Activated T-cell treated with anti-CD3 and anti-CD28 coated beads, Interleukin-2, amount 50 U/mL, for 24 hours (primary cell): ENCODE measurements at regions not wholly inside any gene's neighbourhood (a gene's known extent, or its start where the extent isn't known, plus 50 kb on each side); places are given as distances from the start of the nearest gene placed in this dataset.

Experiments used
- DNase-seq: peaks from one replicate; pipeline ENCODE4 v3.0.0-alpha.2; 2020
- H3K27ac Mint-ChIP-seq: 2 replicates; pipeline ENCODE4 v1.8.0; 2020; ENCODE audit warnings: mild to moderate bottlenecking, mixed read lengths
- H3K27me3 Mint-ChIP-seq: 2 replicates; pipeline ENCODE4 v1.8.0; 2020; ENCODE audit warnings: mixed read lengths
- H3K36me3 Mint-ChIP-seq: 2 replicates; pipeline ENCODE4 v1.8.0; 2020; ENCODE audit warnings: low read depth, mixed read lengths
- H3K4me1 Mint-ChIP-seq: 2 replicates; pipeline ENCODE4 v1.8.0; 2020; ENCODE audit warnings: low read depth, mixed read lengths
- H3K4me3 Mint-ChIP-seq: 2 replicates; pipeline ENCODE4 v1.8.0; 2020; ENCODE audit warnings: mild to moderate bottlenecking, moderate library complexity, mixed read lengths
- H3K9me3 Mint-ChIP-seq: 2 replicates; pipeline ENCODE4 v1.8.0; 2020; ENCODE audit warnings: mixed read lengths

DNA sequence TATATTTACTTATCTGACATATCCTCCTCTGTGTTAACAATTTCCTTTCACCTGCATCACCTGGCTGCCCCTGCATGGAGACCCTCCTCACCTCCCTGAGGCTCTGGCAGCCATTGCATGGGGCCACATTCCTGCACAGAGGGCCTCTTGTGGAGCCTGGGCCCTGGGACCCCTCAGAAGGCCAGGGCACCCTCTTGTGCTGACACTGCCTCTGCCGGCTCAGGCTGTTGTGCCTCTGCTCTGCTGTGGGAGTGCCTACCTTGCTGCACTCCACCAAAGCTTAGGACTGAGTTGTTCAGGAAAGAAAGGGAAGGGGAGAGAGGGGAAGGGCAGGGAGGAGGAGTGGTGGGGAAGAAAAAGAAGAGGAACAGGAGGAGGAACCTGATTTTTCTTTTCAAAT is 194.5 kb downstream of the ADAMTS15 start:
- no peaks in the 10 kb centered on the region for H3K9me3 Mint-ChIP-seq
- peaks cover 2% of the 10 kb centered on the region for H3K27me3 Mint-ChIP-seq
- H3K4me3 Mint-ChIP-seq, result no peak overlapping the region
- no peak overlapping the region for H3K27ac Mint-ChIP-seq
- DNase-seq, result no peak
- H3K36me3 Mint-ChIP-seq, result no peaks in the 10 kb centered on the region
- H3K4me1 Mint-ChIP-seq, result no peaks in the 10 kb centered on the region

DNA sequence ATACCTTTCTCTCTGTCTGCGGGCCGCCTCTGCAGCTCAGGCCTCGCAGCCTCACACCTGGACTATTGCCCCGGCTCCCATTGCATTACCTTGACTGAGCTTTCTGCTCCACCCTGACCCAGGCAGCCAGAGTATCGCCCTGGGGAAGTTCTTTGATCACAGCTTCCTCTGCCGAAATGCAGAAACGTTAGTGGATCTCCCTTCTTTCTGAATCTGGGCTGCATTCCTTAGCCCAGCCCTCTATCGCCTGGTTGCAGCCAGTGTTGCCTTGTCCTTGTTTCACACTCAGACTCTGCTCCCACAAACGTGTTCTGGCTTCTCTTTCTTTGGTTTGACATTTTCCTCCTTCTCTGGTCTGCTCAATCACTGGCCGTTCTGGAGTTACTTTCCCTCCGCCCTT is 195.7 kb downstream of the ADAMTS15 start:
- no peaks in the 10 kb centered on the region for H3K36me3 Mint-ChIP-seq

DNA sequence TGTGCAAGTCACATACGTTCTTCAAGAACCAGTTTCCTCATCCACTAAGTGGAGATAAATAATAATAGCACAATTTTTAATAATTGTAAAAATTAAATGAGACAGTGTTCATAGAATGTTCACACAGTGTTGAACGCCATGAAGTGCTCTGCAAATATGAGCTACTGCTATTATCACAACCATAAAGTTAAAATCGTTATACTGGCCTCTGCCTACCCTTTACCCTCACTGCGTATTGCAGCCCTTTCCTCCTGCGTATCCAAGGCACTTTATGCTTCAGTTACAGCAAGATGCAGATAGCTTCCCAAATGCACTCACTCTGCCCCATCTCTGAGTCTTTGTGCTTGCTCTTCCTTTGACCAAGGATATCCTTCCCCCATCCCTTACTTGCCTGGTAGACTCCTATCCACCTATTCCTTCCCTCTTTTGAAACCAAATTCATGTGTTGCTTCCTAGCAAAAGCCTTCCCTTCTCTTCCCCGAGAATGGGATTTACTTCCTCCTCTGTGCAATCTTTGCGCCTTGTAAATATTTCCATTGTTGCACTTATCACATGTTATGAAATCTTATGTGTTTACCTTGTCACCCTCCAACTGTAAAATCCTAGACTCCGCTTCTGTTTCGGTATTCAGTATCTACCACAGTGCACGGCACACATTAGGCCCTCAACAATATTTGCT is 196.9 kb downstream of the ADAMTS15 start:
- no peaks in the 10 kb centered on the region for H3K9me3 Mint-ChIP-seq
- no peak for DNase-seq
- H3K4me1 Mint-ChIP-seq, result no peaks in the 10 kb centered on the region
- no peak overlapping the region for H3K4me3 Mint-ChIP-seq
- no peak overlapping the region for H3K27ac Mint-ChIP-seq
- no peaks in the 10 kb centered on the region for H3K36me3 Mint-ChIP-seq
- peaks cover 2% of the 10 kb centered on the region for H3K27me3 Mint-ChIP-seq

More for the DNA sequence above, 195.7 kb downstream of the ADAMTS15 start:
- DNase-seq, result no peak
- Mint-ChIP-seq H3K9me3 (no peaks in the 10 kb centered on the region), H3K27me3 (peaks cover 2% of the 10 kb centered on the region), H3K27ac (no peak overlapping the region), H3K4me1 (no peaks in the 10 kb centered on the region), H3K4me3 (no peak overlapping the region)

DNA sequence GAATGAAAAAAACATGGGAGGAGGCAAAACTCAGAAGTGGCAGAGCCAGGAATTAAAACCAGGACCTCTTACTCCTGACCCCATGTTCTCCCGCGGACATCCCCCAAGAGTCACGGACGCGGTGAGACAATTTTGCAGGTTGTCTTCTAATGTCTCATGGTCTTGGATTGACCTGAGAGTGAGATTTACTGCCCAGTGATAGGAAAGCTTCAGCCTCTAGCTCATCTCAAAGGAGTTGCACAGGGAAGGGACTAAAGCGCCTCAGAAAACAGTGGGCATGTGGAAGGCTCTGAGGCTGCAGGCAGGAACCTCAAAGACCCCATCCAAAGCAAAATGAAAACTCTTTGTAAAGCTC is 197.4 kb downstream of the ADAMTS15 start:
- Mint-ChIP-seq H3K4me1 (no peaks in the 10 kb centered on the region), H3K36me3 (no peaks in the 10 kb centered on the region), H3K27ac (no peak overlapping the region), H3K4me3 (no peak overlapping the region), H3K9me3 (no peaks in the 10 kb centered on the region), H3K27me3 (peaks cover 2% of the 10 kb centered on the region)
- DNase-seq, result no peak

DNA sequence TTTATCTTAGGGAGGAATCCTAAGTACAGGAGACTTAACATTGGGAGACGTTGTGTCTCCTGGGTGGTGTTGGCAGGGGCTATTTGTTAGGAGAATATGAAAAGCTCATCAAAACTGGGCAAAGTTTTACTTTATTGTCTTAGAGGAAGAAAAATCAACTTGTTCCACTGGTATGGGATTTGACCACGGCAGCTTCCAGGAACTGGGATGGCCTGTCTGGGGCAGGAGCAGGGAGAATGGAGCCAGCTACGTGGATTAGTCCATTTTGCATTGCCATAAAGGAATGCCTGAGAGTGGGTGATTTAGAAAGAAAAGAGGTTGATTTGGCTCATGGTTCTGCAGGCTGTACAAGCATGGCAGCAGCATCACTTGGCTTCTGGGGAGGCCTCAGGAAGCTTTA is 198.4 kb downstream of the ADAMTS15 start:
- no peak for DNase-seq
- Mint-ChIP-seq H3K27me3 (peaks cover 2% of the 10 kb centered on the region), H3K4me3 (no peak overlapping the region), H3K36me3 (no peaks in the 10 kb centered on the region), H3K27ac (no peak overlapping the region), H3K4me1 (no peaks in the 10 kb centered on the region), H3K9me3 (no peaks in the 10 kb centered on the region)

DNA sequence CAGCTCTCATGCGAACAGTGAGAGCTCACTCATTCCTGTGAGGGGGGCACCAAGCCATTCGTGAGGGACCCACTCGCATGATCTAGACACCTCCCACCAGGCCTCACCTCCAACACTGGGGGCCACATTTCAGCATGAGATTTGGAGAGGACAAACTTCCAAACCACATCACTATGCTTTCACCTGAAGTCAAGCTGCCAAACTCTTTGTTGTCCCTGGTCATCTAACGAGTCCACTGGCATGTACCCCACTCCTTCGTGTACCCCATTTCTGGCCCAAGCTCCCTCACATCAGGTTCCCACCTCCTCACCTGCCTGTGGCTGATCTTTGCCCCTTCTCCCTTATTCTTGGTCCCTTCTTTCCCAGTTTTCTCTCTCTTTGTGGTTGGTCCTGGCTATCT is 198.9 kb downstream of the ADAMTS15 start:
- Mint-ChIP-seq H3K4me3 (no peak overlapping the region), H3K4me1 (no peaks in the 10 kb centered on the region), H3K9me3 (no peaks in the 10 kb centered on the region), H3K27ac (no peak overlapping the region), H3K27me3 (no peaks in the 10 kb centered on the region), H3K36me3 (no peaks in the 10 kb centered on the region)
- no peak for DNase-seq

DNA sequence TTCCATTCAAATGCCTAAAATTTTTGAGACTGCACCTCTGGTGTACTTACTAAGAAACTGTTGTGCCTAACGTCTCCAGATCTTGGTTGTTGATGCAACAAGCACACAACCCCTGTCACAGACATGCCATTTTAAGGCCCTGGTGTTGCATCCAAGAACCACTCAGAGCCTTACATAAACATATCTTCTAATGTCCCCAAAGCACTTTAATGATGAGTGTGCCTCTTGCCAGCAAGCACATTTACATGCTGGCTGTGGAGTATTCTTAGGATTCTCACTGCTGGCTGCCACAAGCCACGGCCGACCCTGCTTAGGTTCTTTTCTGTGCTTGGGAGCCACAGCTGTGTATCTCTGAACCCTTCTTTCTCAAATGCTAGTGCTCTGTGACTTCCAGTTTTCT is 201.4 kb downstream of the ADAMTS15 start:
- Mint-ChIP-seq H3K27me3 (no peaks in the 10 kb centered on the region), H3K27ac (no peak overlapping the region), H3K4me3 (no peak overlapping the region), H3K9me3 (no peaks in the 10 kb centered on the region), H3K36me3 (no peaks in the 10 kb centered on the region), H3K4me1 (no peaks in the 10 kb centered on the region)
- DNase-seq, result no peak

DNA sequence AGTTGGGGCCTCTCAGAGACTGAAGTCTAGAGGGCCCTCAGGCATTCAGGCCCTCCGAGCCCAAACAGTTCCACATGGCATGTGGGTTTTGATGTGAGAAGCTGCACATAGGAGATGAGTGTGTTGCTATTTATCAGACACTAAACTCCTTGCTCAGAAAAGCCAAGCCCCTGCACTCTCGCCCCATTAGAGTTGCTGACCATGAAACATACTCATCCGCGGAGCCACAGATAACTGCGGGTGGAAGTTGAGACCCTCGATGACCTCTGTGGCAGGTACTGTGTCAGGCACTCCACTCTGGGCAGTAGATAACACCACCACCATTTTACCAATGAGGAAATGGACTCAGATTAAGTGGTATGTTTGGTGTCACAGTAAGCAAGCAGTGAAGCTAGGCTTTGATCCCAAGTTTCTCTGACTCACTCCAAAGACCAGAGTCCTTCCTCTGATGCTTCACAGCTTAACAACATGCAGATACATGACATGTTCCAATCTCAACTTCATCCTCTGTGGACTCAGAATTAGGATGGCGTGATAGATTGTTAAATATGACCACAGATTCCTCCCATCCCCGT is 202.1 kb downstream of the ADAMTS15 start:
- no peak overlapping the region for H3K27ac Mint-ChIP-seq
- DNase-seq, result no peak
- H3K9me3 Mint-ChIP-seq, result no peaks in the 10 kb centered on the region
- no peak overlapping the region for H3K4me3 Mint-ChIP-seq
- peaks cover 6% of the 10 kb centered on the region for H3K27me3 Mint-ChIP-seq
- H3K4me1 Mint-ChIP-seq, result no peaks in the 10 kb centered on the region
- no peaks in the 10 kb centered on the region for H3K36me3 Mint-ChIP-seq

DNA sequence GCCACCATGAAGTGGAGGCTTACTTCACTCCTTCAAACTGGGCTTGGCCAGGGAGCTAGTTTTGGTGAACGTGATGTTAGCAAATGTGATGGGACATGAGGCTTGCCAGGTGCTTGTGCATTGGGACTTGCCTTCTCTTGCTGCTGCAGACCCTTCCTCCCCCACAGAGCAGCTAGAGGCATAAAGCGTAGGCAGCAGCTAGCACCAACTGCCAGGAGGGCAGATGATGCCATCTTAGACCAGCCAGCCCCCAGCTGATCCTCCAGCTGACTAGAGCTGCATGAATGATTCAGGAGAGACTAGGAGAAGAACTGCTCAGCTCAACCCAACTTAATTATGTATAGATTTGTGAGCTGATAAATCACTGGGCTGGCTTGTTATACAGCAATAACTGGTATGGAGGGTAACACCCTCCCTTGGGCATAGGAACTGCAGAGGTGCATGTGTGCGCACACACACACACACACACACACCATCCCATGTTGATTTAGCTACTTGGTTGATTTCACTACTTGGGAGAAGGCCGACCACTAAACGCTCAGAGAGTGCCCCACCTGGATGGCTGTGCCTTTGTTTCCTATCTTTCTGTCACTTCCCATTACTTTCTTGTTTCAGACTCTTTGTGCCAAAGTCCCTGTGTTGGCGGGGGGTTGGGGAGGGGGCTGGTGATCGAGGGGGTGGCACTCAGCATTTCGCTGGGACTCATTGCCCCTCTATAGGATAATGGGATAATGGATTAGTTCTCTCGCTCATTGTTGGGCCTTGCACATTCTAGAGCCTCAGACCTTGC is 202.8 kb downstream of the ADAMTS15 start:
- H3K4me3 Mint-ChIP-seq, result no peak overlapping the region
- H3K27ac Mint-ChIP-seq, result no peak overlapping the region
- H3K36me3 Mint-ChIP-seq, result no peaks in the 10 kb centered on the region
- DNase-seq, result no peak
- H3K27me3 Mint-ChIP-seq, result peaks cover 6% of the 10 kb centered on the region
- H3K9me3 Mint-ChIP-seq, result peaks cover 4% of the 10 kb centered on the region
- H3K4me1 Mint-ChIP-seq, result no peaks in the 10 kb centered on the region

DNA sequence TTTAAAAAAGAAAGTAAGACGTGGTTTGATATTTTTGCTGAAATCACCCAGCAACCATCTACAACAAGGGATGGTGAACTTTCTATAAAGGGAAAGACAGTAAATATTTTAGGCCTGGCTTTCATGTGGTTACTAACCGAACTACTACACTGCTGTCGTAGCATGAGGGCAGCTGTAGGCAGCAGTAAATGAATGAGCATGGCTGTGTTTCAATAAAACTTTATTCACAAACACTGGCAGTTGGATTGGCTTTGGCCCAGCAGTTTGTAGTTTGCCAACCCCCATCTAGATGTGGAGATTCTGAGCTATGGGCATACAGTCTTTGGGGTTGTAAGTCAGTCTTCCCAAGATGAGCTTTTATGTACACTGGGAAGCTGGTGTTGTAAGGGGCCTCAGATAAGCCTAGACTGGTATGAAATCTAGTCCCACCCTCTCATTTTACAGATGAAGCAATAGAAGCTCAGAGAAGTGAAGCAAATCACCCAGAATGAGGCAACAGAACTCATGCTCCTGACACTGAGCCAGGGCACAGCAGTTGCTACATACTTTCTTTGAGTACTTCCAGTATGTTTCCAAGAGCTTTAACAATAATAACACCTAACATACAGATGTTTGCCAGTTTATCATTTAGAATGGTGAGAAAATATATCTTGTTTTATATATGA is 204.4 kb downstream of the ADAMTS15 start:
- Mint-ChIP-seq H3K27me3 (peaks cover 6% of the 10 kb centered on the region), H3K4me3 (no peak overlapping the region), H3K4me1 (no peaks in the 10 kb centered on the region), H3K9me3 (peaks cover 4% of the 10 kb centered on the region), H3K27ac (no peak overlapping the region), H3K36me3 (no peaks in the 10 kb centered on the region)
- no peak for DNase-seq

DNA sequence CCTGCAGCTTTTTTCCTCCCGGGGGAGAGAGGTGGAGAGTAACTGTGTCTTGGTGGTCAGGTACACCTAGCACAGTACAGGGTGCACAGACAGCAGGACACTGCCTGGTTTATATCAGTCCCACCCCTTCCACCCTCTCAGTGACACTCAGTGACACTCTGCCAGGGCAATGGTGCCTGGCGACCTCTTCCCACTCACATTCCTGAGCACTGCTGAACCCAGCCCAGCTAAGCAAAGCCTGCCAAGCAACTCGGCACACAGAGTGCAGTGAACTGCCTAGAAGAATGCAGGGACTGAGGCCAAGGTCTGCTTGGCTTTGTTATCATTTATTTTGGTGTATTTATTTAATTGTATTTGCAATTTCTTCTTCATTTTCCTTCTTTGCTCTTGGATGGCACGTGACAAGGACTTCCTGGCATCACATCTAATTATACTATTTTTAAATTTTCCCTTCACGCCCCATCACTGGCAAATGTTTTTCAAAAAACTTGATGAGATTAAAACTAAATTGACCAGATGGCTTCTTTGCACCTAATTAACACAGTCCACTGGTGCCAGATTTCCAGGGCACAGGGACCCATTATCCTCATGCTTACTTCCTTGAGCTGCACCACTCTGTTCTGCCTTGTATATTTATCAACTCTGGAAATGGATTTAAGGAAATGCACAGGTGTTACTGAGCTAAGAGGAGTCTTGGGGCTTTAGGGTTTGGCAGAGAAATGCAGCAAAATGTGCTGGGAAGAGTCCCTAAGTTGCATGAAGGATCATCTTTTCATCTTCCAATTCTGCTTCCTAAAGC is 205.6 kb downstream of the ADAMTS15 start:
- Mint-ChIP-seq H3K9me3 (peaks cover 4% of the 10 kb centered on the region), H3K4me3 (no peak overlapping the region), H3K36me3 (no peaks in the 10 kb centered on the region), H3K27me3 (peaks cover 6% of the 10 kb centered on the region), H3K27ac (no peak overlapping the region), H3K4me1 (no peaks in the 10 kb centered on the region)
- DNase-seq, result no peak

DNA sequence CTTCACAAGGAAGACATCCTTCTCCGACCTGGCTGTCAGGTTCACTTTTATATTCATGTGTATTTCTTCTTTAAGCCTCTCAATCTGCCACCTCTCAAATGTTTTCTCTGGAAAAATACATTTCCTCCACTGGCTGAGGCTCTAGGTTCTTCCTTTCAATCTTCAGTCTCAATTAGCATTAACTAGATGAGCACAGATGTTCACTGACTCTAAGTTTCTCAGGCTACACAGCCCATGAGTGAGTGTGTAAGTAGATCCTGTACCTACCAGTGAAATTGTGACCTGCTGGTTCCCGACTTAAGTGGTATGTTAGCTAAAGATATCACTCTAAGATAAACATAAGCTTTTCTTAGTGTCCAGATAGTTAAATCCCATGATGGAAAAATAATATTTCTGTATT is 206.9 kb downstream of the ADAMTS15 start:
- peaks cover 6% of the 10 kb centered on the region for H3K27me3 Mint-ChIP-seq
- H3K4me1 Mint-ChIP-seq, result no peaks in the 10 kb centered on the region
- H3K36me3 Mint-ChIP-seq, result no peaks in the 10 kb centered on the region
- no peak overlapping the region for H3K27ac Mint-ChIP-seq
- peaks cover 4% of the 10 kb centered on the region for H3K9me3 Mint-ChIP-seq
- H3K4me3 Mint-ChIP-seq, result no peak overlapping the region
- DNase-seq, result no peak

DNA sequence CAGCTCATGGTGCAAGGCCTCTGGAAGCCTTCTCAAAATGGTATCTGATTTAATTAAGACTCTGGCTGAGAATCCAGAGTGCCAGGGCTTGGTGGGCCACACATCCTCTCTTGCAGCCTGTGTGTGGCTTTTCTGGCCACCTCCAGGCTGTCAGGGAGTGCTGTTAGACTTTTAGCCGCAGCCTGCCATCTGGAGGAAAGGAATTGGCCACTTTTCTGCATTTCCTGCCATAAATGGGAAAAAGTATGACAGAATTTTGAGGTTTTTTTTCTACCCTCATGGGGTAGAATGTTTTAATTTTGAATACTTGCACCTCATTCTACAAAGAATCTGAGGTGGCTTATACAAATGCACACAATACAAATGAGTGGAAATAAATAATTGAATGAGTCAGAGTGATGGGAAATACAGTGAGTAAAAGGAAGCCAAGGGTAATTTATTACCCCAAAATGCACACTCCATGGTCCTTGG is 218.4 kb downstream of the ADAMTS15 start:
- Mint-ChIP-seq H3K4me1 (no peaks in the 10 kb centered on the region), H3K9me3 (no peaks in the 10 kb centered on the region), H3K27ac (no peak overlapping the region), H3K27me3 (peaks cover 3% of the 10 kb centered on the region), H3K36me3 (no peaks in the 10 kb centered on the region), H3K4me3 (no peak overlapping the region)
- no peak for DNase-seq

DNA sequence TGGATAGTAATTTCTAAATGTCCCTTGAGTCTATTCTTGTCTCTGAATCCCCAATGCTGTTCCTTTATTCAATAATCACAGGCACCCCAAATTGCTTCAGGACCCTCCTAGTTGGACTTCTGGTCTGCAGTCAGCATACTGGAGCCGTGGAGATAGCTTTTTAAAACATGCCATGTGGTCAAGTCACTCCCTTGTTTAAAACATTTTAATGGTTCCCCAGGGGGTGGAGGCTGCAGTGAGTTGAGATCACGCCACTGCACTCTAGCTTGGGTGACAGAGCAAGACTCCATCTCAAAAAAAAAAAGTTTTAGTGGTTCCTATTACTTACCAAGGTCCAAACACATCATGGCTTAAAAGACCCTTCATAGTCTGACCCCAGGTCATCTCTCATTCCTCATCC is 220.3 kb downstream of the ADAMTS15 start:
- H3K4me1 Mint-ChIP-seq, result no peaks in the 10 kb centered on the region
- H3K36me3 Mint-ChIP-seq, result no peaks in the 10 kb centered on the region
- H3K9me3 Mint-ChIP-seq, result no peaks in the 10 kb centered on the region
- peaks cover 3% of the 10 kb centered on the region for H3K27me3 Mint-ChIP-seq
- no peak overlapping the region for H3K27ac Mint-ChIP-seq
- DNase-seq, result no peak
- H3K4me3 Mint-ChIP-seq, result no peak overlapping the region
